Keratinocyte (primary cell): ENCODE measurements at regions not wholly inside any gene's neighbourhood (a gene's known extent, or its start where the extent isn't known, plus 50 kb on each side); places are given as distances from the start of the nearest gene placed in this dataset.

Experiments
- DNase-seq: peaks from one replicate; pipeline ENCODE4 v3.0.0-alpha.2; 2011; ENCODE audit warnings: low read depth, missing footprints, low spot score
- FAIRE-seq: peaks from 2 replicates; lab custom pipeline; 2011; peaks lifted over from hg19 to GRCh38; lab: Jason Lieb, UNC
- H2AFZ ChIP-seq: 2 replicates; pipeline ENCODE4 v1.6.0; 2012; ENCODE audit warnings: low read length, control low read depth, inconsistent platforms; ENCODE audit not compliant: control insufficient read depth
- H3K27ac ChIP-seq: 2 replicates; pipeline ENCODE4 v1.5.1; 2011; ENCODE audit warnings: low read length; ENCODE audit not compliant: control insufficient read depth, insufficient read depth
- H3K27me3 ChIP-seq: 3 replicates; pipeline ENCODE4 v1.6.0; 2011; ENCODE audit warnings: low read length; ENCODE audit not compliant: control insufficient read depth, insufficient read depth; ENCODE audit errors: extremely low read depth
- H3K36me3 ChIP-seq, 2 experiments: 2 replicates in 1 of 2; 3 replicates in 1 of 2; pipeline ENCODE4 v1.5.1; 2011; ENCODE audit warnings: low read length in 2 of 2, mild to moderate bottlenecking in 1 of 2; ENCODE audit not compliant: control insufficient read depth in 2 of 2, insufficient read depth in 2 of 2; ENCODE audit errors: extremely low read depth in 1 of 2
- H3K4me1 ChIP-seq: 3 replicates; pipeline ENCODE4 v1.5.1; 2011; ENCODE audit warnings: low read length; ENCODE audit not compliant: control insufficient read depth, insufficient read depth; ENCODE audit errors: extremely low read depth
- H3K4me2 ChIP-seq: 3 replicates; pipeline ENCODE4 v1.6.0; 2011; ENCODE audit warnings: low read depth, low read length; ENCODE audit not compliant: control insufficient read depth, insufficient read depth; ENCODE audit errors: extremely low read depth
- H3K4me3 ChIP-seq, 3 experiments: fragments of 200-600 bp in 1 of 3; sonication (generic) in 1 of 3; 2 replicates in 2 of 3; 3 replicates in 1 of 3; pipeline ENCODE4 v1.5.1; 2011 to 2016; ENCODE audit warnings: low read length in 3 of 3, mild to moderate bottlenecking in 3 of 3, control low read depth in 2 of 3, inconsistent platforms in 1 of 3, low read depth in 1 of 3, mixed read lengths in 1 of 3, mixed run types in 1 of 3, moderate library complexity in 1 of 3; ENCODE audit not compliant: control insufficient read depth in 2 of 3, insufficient read depth in 2 of 3; ENCODE audit errors: extremely low read depth in 1 of 3
- H3K79me2 ChIP-seq: 2 replicates; pipeline ENCODE4 v1.6.0; 2012; ENCODE audit warnings: low read length; ENCODE audit not compliant: control insufficient read depth, insufficient read depth
- H3K9ac ChIP-seq: 3 replicates; pipeline ENCODE4 v1.6.0; 2011; ENCODE audit warnings: low read length; ENCODE audit not compliant: control insufficient read depth, insufficient read depth; ENCODE audit errors: extremely low read depth
- H3K9me1 ChIP-seq: 3 replicates; pipeline ENCODE4 v1.6.0; 2011; ENCODE audit warnings: low read length; ENCODE audit not compliant: control insufficient read depth, insufficient read depth; ENCODE audit errors: extremely low read depth
- H3K9me3 ChIP-seq: 2 replicates; pipeline ENCODE4 v1.5.1; 2012; ENCODE audit warnings: low read depth, low read length; ENCODE audit not compliant: control insufficient read depth
- H4K20me1 ChIP-seq: 3 replicates; pipeline ENCODE4 v1.6.0; 2011; ENCODE audit warnings: low read length; ENCODE audit not compliant: control insufficient read depth, insufficient read depth; ENCODE audit errors: extremely low read depth
- CTCF ChIP-seq, 3 experiments: IDR thresholded peaks in 1 of 3; conservative IDR thresholded peaks in 1 of 3; optimal IDR thresholded peaks in 1 of 3; 2 replicates in 2 of 3; 3 replicates in 1 of 3; pipeline versions ENCODE3 to v1.5.1; 2011; ENCODE audit warnings: low read length in 3 of 3, mild to moderate bottlenecking in 3 of 3, moderate library complexity in 2 of 3, control low read depth in 1 of 3, inconsistent platforms in 1 of 3; ENCODE audit not compliant: insufficient read depth in 2 of 3; ENCODE audit errors: extremely low read depth in 1 of 3
- EZH2 ChIP-seq: IDR thresholded peaks from one replicate; pipeline ENCODE4 v1.6.1; 2012; ENCODE audit warnings: inconsistent platforms, mild to moderate bottlenecking, low read length, moderate library complexity
- dilution Hi-C: fragments of 300-500 bp; cut with MboI; formaldehyde crosslinking; loops from one replicate; pipeline ENCODE4 v1.7.0; 2020; ENCODE audit warnings: low sequenced_read_pairs; ENCODE audit not compliant: extremely low pct_ligation_motif_present

GRCh38 chr5:159641371-159642039, 274.8 kb upstream of the ADRA1B start:
- H3K9me1 ChIP-seq = no peaks in the 10 kb centered on the region
- H3K27ac ChIP-seq = no peak overlapping the region
- no peak overlapping the region for H2AFZ ChIP-seq
- H3K4me1 ChIP-seq = no peaks in the 10 kb centered on the region
- H4K20me1 ChIP-seq = no peaks in the 10 kb centered on the region
- H3K9ac ChIP-seq = no peak overlapping the region
- no peak overlapping the region for H3K4me3 ChIP-seq
- H3K36me3 ChIP-seq = no peaks in the 10 kb centered on the region
- no peak for FAIRE-seq
- no peak for TF ChIP-seq CTCF (optimal IDR thresholded peaks at IDR 0.05 in 1 of 3, IDR thresholded peaks at IDR 0.05 in 1 of 3, conservative IDR thresholded peaks at IDR 0.05 in 1 of 3; ENCODE audit: extremely low read depth in 1 of 3, insufficient read depth in 2 of 3, low read length in 3 of 3)
- TF ChIP-seq EZH2 = no peak
- dilution Hi-C loops = no loop called here
- H3K9me3 ChIP-seq = no peaks in the 10 kb centered on the region
- H3K4me2 ChIP-seq = no peak overlapping the region
- no peaks in the 10 kb centered on the region for H3K27me3 ChIP-seq
- DNase-seq = no peak
- H3K79me2 ChIP-seq = no peaks in the 10 kb centered on the region

GRCh38 chr5:159642379-159642778, 273.9 kb upstream of the ADRA1B start:
- dilution Hi-C loops = no loop called here
- no peaks in the 10 kb centered on the region for H3K9me3 ChIP-seq

More at GRCh38 chr5:159642379-159642778, 273.9 kb upstream of the ADRA1B start:
- Histone ChIP-seq H3K9me1 (no peaks in the 10 kb centered on the region), H3K79me2 (no peaks in the 10 kb centered on the region), H3K9ac (no peak overlapping the region), H3K36me3 (no peaks in the 10 kb centered on the region), H4K20me1 (no peaks in the 10 kb centered on the region), H3K4me2 (no peak overlapping the region), H2AFZ (no peak overlapping the region), H3K27ac (no peak overlapping the region), H3K4me1 (no peaks in the 10 kb centered on the region), H3K4me3 (no peak overlapping the region), H3K27me3 (no peaks in the 10 kb centered on the region)
- no peak for FAIRE-seq
- DNase-seq = no peak
- TF ChIP-seq CTCF (optimal IDR thresholded peaks at IDR 0.05 in 1 of 3, IDR thresholded peaks at IDR 0.05 in 1 of 3, conservative IDR thresholded peaks at IDR 0.05 in 1 of 3; ENCODE audit: extremely low read depth in 1 of 3, insufficient read depth in 2 of 3, low read length in 3 of 3) (no peak), EZH2 (no peak)
